CD4-positive, alpha-beta T cell treated with Interleukin-2 at 100 ng/mL for 4 hours (primary cell): ENCODE measurements at regions not wholly inside any gene's neighbourhood (a gene's known extent, or its start where the extent isn't known, plus 50 kb on each side); places are given as distances from the start of the nearest gene placed in this dataset.

ENCODE experiments used
- DNase-seq: peaks from one replicate; pipeline ENCODE4 v3.0.0-alpha.2; 2020; ENCODE audit warnings: low spot score

DNA sequence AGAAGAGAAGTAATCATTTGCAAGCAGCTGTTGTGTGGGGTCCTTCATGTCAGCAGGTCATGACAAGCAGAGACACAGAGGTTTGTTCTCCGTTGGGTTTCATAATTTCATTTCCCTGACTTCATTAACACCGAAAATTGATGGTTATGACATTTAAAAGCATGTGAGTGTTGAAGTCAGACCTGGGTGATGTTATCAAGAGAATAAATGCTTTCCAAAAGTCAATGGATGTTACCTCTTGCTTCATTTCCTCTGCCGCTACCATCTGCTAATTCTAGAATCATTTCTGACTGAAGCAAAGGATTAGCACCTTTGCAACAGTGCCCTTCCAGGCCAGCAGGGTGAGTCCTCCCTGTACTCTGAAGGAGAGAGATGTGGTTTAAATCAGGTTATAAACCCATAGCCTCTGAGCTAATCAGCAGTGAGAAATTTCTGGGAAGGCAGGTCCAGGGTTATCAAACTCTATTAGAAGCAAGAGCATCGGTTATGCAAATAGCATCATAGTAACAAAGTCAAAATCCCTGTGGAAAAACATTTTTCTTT lies 446.2 kb downstream of the PIK3C3 start:
- no peak for DNase-seq

DNA sequence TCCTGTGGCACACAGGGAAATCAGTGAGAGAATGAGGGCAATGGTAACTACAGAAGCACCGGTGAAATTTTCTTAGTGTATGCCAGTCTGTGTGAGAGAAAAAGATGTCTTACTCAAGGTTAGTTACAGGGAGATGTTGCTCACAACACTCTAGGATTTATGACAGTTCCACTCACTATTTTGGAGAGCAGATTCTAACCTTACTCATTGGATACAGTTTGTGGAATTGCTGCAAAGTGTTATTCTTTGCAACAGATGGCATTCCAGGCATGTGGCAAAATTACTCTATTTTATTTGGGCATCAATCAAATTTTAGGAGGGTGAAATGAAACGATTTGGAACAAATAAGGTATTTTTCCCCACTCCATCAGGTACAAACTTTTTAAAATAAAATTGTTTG lies 449.1 kb downstream of the PIK3C3 start:
- DNase-seq = no peak

DNA sequence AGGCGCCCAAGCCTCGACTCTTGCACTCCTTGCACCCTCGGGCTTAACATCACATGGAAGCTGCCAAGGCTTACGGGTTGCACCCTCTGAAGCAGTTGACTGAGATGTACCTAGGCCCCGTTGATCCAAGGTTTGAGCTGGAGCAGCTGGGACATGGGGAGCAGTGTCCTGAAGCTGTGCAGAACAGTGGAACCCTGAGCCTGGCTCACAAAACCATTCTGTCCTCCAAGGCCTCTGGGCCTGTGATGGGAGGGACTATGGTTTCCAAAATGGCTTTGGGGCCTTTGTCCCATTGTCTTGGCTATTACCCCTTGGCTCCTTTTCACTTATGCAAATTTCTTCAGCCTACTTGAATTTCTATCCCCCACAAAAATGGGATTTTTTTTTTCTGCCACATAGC lies 454.0 kb downstream of the PIK3C3 start:
- DNase-seq = no peak

DNA sequence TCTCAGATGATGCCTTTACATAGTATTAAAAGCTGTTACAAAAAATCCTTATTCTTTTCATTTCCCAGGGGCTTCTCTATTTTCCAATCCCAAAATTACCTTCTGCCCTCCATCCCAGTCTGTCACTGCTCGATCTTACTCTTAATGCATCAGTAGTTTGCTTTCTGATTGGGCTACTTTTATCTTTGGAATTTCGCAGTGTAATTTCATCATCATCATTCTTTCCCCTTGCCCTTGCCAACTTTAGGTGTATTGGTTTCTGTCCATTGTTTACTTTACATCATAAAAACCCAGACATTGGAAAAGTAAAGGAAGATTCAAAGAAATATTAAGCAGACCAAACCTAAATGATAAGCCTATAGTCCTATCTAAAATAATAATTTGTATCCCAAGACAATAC lies 457.2 kb downstream of the PIK3C3 start:
- no peak for DNase-seq

DNA sequence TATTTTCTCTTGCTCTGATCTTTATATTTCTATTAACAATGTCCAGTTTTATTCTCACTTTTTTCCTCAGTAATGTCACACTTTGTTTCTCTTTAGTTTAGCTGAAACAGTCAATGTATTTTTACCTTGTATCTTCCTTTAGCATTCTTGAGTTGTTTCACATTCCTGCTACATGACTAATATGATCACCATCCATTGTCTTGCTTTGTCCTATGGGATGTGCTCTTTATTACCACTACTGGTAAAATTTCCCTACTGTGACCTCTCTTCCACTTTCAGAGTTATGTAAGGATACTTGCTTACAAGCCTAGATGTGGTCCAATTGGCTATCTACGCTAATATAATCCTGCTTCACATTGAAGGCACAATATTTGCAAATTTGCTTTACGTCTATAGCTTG lies 457.9 kb downstream of the PIK3C3 start:
- DNase-seq = no peak

GRCh38 chr18:42413870-42414269 lies 458.8 kb downstream of the PIK3C3 start:
- no peak for DNase-seq

- no peak for DNase-seq
Measured at GRCh38 chr18:42414756-42415454, 459.9 kb downstream of the PIK3C3 start.

GRCh38 chr18:42417189-42417588 lies 462.2 kb downstream of the PIK3C3 start:
- no peak for DNase-seq

- no peak for DNase-seq
Measured at GRCh38 chr18:42418121-42418520, 463.1 kb downstream of the PIK3C3 start.

DNA sequence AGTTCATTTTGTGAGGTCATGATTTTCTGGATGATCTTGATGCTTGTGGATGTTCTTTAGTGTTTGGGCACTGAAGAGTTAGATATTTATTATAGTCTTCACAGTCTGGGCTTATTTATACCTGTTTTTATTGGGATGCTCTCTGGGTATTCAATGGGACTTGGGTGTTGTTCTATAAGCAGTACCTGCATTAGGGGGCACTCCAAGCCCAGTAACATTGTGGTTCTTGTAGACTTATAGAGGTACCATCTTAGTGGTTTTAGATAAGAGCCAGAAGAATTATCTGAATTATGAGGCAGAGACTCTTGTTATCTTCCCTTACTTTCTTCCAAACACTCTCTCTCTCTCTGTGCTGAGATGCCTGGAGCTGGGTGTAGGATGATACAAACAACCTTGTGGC lies 470.0 kb downstream of the PIK3C3 start:
- no peak for DNase-seq

DNA sequence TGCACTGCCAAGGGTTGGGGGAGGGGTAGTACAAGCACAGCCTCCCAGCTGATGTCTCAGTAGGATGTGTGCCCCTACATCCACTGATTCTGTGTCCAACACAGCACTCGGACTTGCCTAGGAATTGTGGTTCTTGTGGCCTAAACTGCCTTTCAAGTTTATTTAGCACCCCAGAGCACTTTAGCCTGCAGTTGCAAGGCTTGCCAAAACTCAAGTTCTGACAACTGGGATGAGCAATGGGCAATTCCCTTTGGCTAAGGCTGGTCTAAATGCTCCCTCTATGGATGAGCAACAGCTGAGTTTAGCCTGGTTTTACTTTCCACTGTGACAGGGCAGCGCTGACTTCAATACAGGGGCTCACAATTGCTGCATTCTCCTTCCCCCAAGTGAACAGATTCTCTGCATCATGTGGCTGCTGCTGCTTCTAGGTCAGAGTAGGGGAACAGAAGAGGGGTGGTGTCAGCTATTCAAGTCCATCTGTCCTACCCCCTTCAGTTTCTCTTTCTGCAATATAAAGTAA lies 471.5 kb downstream of the PIK3C3 start:
- no peak for DNase-seq

GRCh38 chr18:42429196-42429595 lies 474.2 kb downstream of the PIK3C3 start:
- no peak for DNase-seq

GRCh38 chr18:42436222-42436765 lies 481.3 kb downstream of the PIK3C3 start:
- no peak for DNase-seq

- DNase-seq = no peak
Measured at GRCh38 chr18:42437001-42437400, 482.0 kb downstream of the PIK3C3 start.

- no peak for DNase-seq
Measured at GRCh38 chr18:42437646-42438045, 482.6 kb downstream of the PIK3C3 start.

DNA sequence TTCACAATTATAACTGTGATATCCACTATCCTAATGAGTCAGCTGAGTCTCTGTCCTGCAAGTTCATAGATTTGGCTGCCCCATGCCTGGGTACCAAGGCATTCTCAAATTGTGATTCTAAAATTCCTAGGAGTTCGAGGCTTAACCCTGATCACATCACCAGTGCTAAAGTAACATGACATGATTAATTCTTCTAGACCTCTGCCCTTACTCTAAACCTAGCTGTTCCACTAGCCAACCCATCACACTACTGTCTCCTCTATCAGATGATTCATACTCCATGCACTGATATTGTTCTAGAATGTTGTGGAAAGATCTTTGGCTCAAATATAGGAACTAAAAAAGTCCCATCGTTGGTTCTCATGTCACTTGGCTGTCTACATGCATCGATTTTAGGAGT lies 487.6 kb downstream of the PIK3C3 start:
- DNase-seq = no peak

DNA sequence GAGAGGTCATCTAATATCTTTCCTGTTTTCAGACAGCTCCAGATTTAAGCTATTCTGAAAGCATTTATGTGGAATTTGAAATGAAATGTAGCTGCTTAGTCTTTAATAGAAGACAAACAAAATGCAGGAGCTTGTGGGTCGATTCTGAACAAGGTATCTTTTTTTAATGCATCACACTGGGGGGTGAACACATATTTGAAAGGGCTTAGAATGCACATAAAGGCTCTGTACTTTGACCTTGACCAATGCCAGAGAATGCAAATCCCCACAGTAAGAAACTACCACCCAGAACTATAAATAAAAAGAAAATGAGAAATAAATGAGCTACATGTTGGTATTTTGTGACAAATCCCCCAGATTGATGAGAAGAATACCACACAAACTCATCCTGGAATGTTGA lies 489.3 kb downstream of the PIK3C3 start:
- no peak for DNase-seq

DNA sequence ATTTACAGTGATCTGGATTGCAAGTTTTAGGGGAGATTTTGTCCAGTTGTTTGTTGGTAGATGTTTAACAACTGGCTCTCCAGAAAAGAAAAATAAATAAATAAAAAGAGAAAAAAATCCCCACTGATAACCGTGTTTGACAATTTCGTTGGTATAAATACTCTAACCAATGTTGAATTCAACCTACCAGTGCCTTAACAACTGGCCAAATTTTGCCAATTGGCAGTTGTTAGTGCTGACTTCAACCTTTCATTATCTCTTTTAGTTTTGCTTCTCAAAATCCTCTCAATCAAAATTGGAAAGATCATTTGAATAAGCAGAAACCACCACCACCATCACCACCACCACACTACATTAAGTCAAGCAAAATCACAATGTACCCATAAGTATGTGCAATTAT lies 490.3 kb downstream of the PIK3C3 start:
- DNase-seq = no peak

DNA sequence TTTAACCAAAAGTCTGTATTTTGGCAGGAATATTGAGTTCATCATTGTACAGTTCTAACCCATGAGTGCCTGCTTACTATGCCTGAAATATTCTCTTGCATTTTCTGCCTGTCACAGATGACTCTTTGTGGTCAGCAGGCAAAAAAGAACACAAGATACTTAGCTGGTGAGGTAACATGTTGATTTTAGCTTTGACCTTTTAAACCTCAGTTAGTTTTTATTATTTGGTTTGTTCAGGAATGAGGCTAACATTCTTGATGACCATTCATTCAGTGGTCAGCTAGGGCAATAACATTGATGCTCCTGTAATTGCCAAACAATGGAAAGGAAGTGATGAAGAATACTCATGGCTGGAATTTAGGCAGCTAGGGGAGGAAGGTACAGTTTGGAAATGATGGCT lies 491.2 kb downstream of the PIK3C3 start:
- DNase-seq = no peak

GRCh38 chr18:42447688-42448087 lies 492.7 kb downstream of the PIK3C3 start:
- DNase-seq = no peak

DNA sequence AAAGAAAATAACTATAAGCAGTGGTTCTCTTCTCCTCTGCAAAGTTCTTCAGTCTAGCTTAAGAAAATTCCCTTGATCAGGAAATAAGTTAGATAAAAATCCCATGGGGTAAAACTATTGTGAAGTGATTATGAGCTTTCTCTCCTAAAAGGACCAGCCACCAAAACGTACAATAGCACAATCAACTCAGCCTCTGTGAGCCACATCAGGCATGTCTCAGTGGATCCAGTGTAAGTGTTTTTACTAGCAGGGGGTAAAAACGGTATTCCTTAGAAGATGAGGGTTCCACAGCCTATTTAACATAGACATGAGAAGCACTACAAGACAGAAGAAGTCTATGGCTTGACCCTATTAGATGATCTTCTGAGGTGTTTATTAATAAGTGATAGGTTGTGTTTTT lies 503.2 kb downstream of the PIK3C3 start:
- no peak for DNase-seq

DNA sequence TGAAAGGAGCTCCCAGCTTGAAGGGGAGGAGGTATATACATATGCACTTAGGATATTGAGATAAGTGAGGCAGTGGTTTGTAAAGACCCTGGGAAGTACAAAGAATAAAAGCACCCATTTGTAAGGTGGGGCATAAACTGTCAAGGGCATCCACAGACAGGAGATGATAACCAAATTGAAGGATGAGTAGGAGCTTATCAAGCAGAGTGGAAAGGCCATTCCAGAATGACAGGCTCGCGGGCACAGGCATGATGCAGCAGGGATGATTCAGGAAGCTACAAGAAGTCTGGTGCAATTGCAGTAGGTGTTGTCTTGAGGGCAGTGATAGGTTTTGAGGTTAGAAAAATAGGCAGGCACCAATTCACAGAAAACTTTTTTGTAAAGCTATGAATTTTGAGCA lies 504.8 kb downstream of the PIK3C3 start:
- no peak for DNase-seq

GRCh38 chr18:42471885-42472284 lies 516.9 kb downstream of the PIK3C3 start:
- DNase-seq = no peak

DNA sequence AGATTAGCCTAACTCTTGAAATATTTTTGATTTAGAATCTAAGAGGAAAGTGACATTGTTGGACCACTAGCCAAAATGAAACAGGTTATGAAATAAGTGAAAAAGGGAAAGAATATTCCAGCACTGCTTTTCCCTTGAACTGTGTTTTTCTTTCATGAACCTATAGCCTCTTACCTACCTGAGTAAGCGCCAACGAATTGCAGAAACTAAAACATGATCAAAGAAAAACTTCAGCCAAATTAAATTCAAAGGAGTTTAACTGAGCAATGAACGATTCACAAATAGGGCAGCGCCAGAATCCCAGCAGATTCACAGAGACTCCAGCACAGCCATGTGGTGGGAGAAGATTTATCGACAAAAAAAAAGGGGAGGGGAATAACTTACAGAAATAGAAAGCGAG lies 518.6 kb downstream of the PIK3C3 start:
- no peak for DNase-seq
